GM12878 (cell line): ENCODE measurements at regions not wholly inside any gene's neighbourhood (a gene's known extent, or its start where the extent isn't known, plus 50 kb on each side); places are given as distances from the start of the nearest gene placed in this dataset.

ENCODE experiments used
- ATAC-seq: fragments of 200-7000 bp; cut with Tn5 transposase; 3 replicates; pipeline ENCODE4 v1.9.1; 2020; ENCODE audit warnings: mild to moderate bottlenecking, moderate library complexity
- BruUV-seq: library from RNA; stranded (reverse); fragments of 400-500 nt; replicated peaks from 2 replicates; lab custom pipeline; 2021; lab: Mats Ljungman, UMichigan
- CTCF ChIA-PET: fragments of 300-600 bp; sonication (Branson Sonifier 250); formaldehyde crosslinking; extraction: SDS; loops from one replicate; lab custom pipeline; 2021; ENCODE audit warnings: inconsistent platforms; lab: Yijun Ruan, JAX
- POLR2A ChIA-PET: fragments of 350-600 bp; formaldehyde crosslinking; extraction: SDS; loops from one replicate; lab custom pipeline; 2021; ENCODE audit warnings: inconsistent platforms; lab: Charles Lee
- RAD21 ChIA-PET: fragments of 300-600 bp; sonication (Branson Sonifier 250); formaldehyde crosslinking; loops from one replicate; lab custom pipeline; 2023; ENCODE audit warnings: antibody characterized with exemption; ENCODE audit not compliant: unreplicated experiment; lab: Charles Lee
- SMC1A ChIA-PET: fragments of 300-600 bp; sonication (Branson Sonifier 250); formaldehyde crosslinking; loops from one replicate; lab custom pipeline; 2023; ENCODE audit not compliant: unreplicated experiment, uncharacterized antibody; lab: Charles Lee
- DNase-seq: peaks from one replicate; pipeline ENCODE4 v3.0.0-alpha.2; 2011; ENCODE audit warnings: low read depth, low spot score
- FAIRE-seq: peaks from 3 replicates; lab custom pipeline; 2011; peaks lifted over from hg19 to GRCh38; lab: Jason Lieb, UNC
- H2AFZ ChIP-seq: 2 replicates; pipeline ENCODE4 v1.6.0; 2011; ENCODE audit warnings: low read depth, low read length, control low read depth; ENCODE audit not compliant: control insufficient read depth
- H3K27ac ChIP-seq: 2 replicates; pipeline ENCODE4 v1.5.1; 2011; ENCODE audit warnings: control low read depth; ENCODE audit not compliant: control insufficient read depth, insufficient read depth
- H3K27me3 ChIP-seq, 2 experiments: replicated peaks in 1 of 2; 2 replicates each; pipeline versions ENCODE4 v1.6.0 to v1.6.1; 2011; ENCODE audit warnings: low read length in 1 of 2; ENCODE audit not compliant: control insufficient read depth in 2 of 2, insufficient read depth in 2 of 2
- H3K36me3 ChIP-seq, 2 experiments: 2 replicates each; pipeline ENCODE4 v1.5.1; 2011; ENCODE audit warnings: low read length in 1 of 2; ENCODE audit not compliant: control insufficient read depth in 2 of 2, insufficient read depth in 2 of 2
- H3K4me1 ChIP-seq: 2 replicates; pipeline ENCODE4 v1.6.1; 2011; ENCODE audit warnings: mild to moderate bottlenecking, low read length, moderate library complexity, mixed read lengths; ENCODE audit not compliant: control insufficient read depth, insufficient read depth
- H3K4me2 ChIP-seq: 2 replicates; pipeline ENCODE4 v1.6.0; 2011; ENCODE audit warnings: control low read depth; ENCODE audit not compliant: control insufficient read depth, insufficient read depth
- H3K4me3 ChIP-seq: fragments of 200-600 bp; sonication (generic); 2 replicates; pipeline ENCODE4 v1.5.1; 2016
- H3K79me2 ChIP-seq: 2 replicates; pipeline ENCODE4 v1.6.0; 2011; ENCODE audit warnings: low read length; ENCODE audit not compliant: control insufficient read depth, insufficient read depth
- H3K9ac ChIP-seq: 2 replicates; pipeline ENCODE4 v1.8.0; 2011; ENCODE audit warnings: low read length, control low read depth, mixed read lengths; ENCODE audit not compliant: control insufficient read depth, insufficient read depth
- H3K9me3 ChIP-seq: replicated peaks from 3 replicates; pipeline ENCODE4 v1.5.1; 2011; ENCODE audit warnings: mild to moderate bottlenecking, low read length; ENCODE audit not compliant: control insufficient read depth, insufficient read depth
- H4K20me1 ChIP-seq: 2 replicates; pipeline ENCODE4 v1.6.0; 2011; ENCODE audit not compliant: control insufficient read depth, insufficient read depth
- CBX5 ChIP-seq: sonication (generic); IDR thresholded peaks from 2 replicates; pipeline ENCODE4 v1.6.1; 2016; ENCODE audit warnings: low read depth, moderate library complexity, mild to moderate bottlenecking, inconsistent platforms
- HDAC2 ChIP-seq: fragments of 200-600 bp; sonication (generic); IDR thresholded peaks from 2 replicates; pipeline ENCODE4 v1.6.1; 2017
- HDAC6 ChIP-seq: fragments of 200-600 bp; sonication (generic); IDR thresholded peaks from one replicate; pipeline ENCODE4 v1.8.0; 2017; ENCODE audit warnings: antibody characterized with exemption; ENCODE audit not compliant: unreplicated experiment
- LARP7 ChIP-seq: fragments of 450-650 bp; IDR thresholded peaks from 2 replicates; pipeline ENCODE4 v1.6.1; 2017; ENCODE audit warnings: mild to moderate bottlenecking
- MAX ChIP-seq: IDR thresholded peaks from 2 replicates; pipeline ENCODE4 v1.6.1; 2012; ENCODE audit warnings: low read depth, low read length, improper control_type of control experiment
- NBN ChIP-seq: fragments of 450-650 bp; IDR thresholded peaks from 2 replicates; pipeline ENCODE4 v1.6.1; 2016
- POLR2AphosphoS2 ChIP-seq: IDR thresholded peaks from 2 replicates; pipeline ENCODE4 v1.6.1; 2011; ENCODE audit warnings: low read depth, mild to moderate bottlenecking, low read length, improper control_type of control experiment, moderate library complexity
- RCOR1 ChIP-seq: conservative IDR thresholded peaks from 2 replicates; pipeline ENCODE4 v1.6.1; 2012; ENCODE audit warnings: low read depth, low read length, improper control_type of control experiment
- SMAD5 ChIP-seq: IDR thresholded peaks from 2 replicates; pipeline ENCODE4 v1.6.1; 2016; ENCODE audit warnings: antibody characterized with exemption, low read depth
- SREBF1 ChIP-seq: IDR thresholded peaks from 2 replicates; pipeline ENCODE4 v1.6.1; 2012; ENCODE audit warnings: mild to moderate bottlenecking, low read length
- whole genome bisulfite sequencing: methylation state at CpG from one replicate; pipeline ENCODE4 v1.1.6; 2016; ENCODE audit warnings: low lambda C conversion rate; ENCODE audit not compliant: insufficient replicate concordance, insufficient coverage; ENCODE audit errors: missing lambda C conversion rate; 5-methylcytosine and 5-hydroxymethylcytosine counted together
- in situ Hi-C: fragments of 300-500 bp; cut with MboI; formaldehyde crosslinking; loops from 9 replicates; pipeline ENCODE4 v1.14.3; 2018; ENCODE audit warnings: mixed read lengths
- intact Hi-C: fragments of 100-400 bp; cut with micrococcal nuclease; formaldehyde crosslinking; loops from one replicate; pipeline ENCODE4 v1.14.2; 2022; ENCODE audit not compliant: unreplicated experiment
- TF ChIP-seq, protein P1 (sequence below): fragments of 450-650 bp; IDR thresholded peaks from 2 replicates; pipeline ENCODE4 v1.6.1; 2016; ENCODE audit warnings: mild to moderate bottlenecking
- TF ChIP-seq, protein P2 (sequence below): IDR thresholded peaks from 2 replicates; pipeline ENCODE4 v1.6.1; 2011; ENCODE audit warnings: borderline replicate concordance, low read depth, mild to moderate bottlenecking, moderate library complexity, low read length; ENCODE audit not compliant: insufficient read depth, poor library complexity, severe bottlenecking
- TF ChIP-seq, protein P3 (sequence below), 3 experiments: IDR thresholded peaks in 2 of 3; conservative IDR thresholded peaks in 1 of 3; 2 replicates each; pipeline ENCODE4 v1.5.1; 2011; ENCODE audit warnings: low read depth in 3 of 3, low read length in 3 of 3, mild to moderate bottlenecking in 3 of 3, control low read depth in 2 of 3, moderate library complexity in 2 of 3, inconsistent platforms in 1 of 3, mixed read lengths in 1 of 3; ENCODE audit not compliant: control insufficient read depth in 2 of 3, insufficient read depth in 1 of 3; ENCODE audit errors: extremely low read depth in 1 of 3

DNA sequence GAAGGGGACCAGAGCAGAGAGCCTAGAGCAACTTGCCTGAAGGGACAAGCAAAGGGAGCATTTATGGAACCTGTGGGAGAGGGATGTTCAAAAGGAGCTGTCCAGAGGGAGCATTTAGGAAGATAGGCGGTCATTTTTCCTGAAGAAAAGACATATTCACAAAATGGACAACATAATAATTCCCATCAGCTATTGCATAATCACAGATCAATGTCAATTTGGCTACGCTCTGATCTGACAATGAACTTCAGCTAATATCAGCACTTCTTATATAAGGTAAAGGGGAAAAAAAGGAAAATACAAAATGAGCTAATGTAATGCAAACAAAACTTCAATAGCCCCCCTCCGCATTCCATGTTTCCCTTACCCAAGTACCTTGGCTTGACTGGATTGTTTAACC, 291.1 kb upstream of the CDH7 start:
- 10% methylated on average over 3 of the region's 3 CpGs for WGBS
- Histone ChIP-seq H3K4me1 (no peaks in the 10 kb centered on the region), H3K4me2 (no peak overlapping the region), H3K36me3 (no peaks in the 10 kb centered on the region), H3K4me3 (no peak overlapping the region), H3K27ac (no peak overlapping the region), H2AFZ (no peak overlapping the region), H3K27me3 (no peaks in the 10 kb centered on the region), H3K9ac (no peak overlapping the region), H4K20me1 (no peaks in the 10 kb centered on the region), H3K9me3 (no peaks in the 10 kb centered on the region), H3K79me2 (no peaks in the 10 kb centered on the region)
- SMC1A ChIA-PET = interaction anchor here (1.0 kb wide), 1 partner anchor 21 kb away, joined by 3 read pairs; no protein-coding TSS in a partner anchor
- FAIRE-seq = no peak
- intact Hi-C loops = no loop called here
- BruUV-seq = no TSS peak
- no peak for ATAC-seq
- POLR2A ChIA-PET = no interaction called here
- no peak for DNase-seq
- RAD21 ChIA-PET = no interaction called here
- in situ Hi-C loops = no loop called here
- TF ChIP-seq, protein P1, sequence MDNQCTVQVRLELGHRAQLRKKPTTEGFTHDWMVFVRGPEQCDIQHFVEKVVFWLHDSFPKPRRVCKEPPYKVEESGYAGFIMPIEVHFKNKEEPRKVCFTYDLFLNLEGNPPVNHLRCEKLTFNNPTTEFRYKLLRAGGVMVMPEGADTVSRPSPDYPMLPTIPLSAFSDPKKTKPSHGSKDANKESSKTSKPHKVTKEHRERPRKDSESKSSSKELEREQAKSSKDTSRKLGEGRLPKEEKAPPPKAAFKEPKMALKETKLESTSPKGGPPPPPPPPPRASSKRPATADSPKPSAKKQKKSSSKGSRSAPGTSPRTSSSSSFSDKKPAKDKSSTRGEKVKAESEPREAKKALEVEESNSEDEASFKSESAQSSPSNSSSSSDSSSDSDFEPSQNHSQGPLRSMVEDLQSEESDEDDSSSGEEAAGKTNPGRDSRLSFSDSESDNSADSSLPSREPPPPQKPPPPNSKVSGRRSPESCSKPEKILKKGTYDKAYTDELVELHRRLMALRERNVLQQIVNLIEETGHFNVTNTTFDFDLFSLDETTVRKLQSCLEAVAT = no peak
- TF ChIP-seq MAX (no peak), RCOR1 (no peak), HDAC6 (no peak), CBX5 (no peak), POLR2AphosphoS2 (no peak), LARP7 (no peak), SREBF1 (no peak), HDAC2 (no peak), SMAD5 (no peak), NBN (no peak)
- TF ChIP-seq, protein P2, sequence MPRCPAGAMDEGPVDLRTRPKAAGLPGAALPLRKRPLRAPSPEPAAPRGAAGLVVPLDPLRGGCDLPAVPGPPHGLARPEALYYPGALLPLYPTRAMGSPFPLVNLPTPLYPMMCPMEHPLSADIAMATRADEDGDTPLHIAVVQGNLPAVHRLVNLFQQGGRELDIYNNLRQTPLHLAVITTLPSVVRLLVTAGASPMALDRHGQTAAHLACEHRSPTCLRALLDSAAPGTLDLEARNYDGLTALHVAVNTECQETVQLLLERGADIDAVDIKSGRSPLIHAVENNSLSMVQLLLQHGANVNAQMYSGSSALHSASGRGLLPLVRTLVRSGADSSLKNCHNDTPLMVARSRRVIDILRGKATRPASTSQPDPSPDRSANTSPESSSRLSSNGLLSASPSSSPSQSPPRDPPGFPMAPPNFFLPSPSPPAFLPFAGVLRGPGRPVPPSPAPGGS = no peak
- TF ChIP-seq, protein P3, sequence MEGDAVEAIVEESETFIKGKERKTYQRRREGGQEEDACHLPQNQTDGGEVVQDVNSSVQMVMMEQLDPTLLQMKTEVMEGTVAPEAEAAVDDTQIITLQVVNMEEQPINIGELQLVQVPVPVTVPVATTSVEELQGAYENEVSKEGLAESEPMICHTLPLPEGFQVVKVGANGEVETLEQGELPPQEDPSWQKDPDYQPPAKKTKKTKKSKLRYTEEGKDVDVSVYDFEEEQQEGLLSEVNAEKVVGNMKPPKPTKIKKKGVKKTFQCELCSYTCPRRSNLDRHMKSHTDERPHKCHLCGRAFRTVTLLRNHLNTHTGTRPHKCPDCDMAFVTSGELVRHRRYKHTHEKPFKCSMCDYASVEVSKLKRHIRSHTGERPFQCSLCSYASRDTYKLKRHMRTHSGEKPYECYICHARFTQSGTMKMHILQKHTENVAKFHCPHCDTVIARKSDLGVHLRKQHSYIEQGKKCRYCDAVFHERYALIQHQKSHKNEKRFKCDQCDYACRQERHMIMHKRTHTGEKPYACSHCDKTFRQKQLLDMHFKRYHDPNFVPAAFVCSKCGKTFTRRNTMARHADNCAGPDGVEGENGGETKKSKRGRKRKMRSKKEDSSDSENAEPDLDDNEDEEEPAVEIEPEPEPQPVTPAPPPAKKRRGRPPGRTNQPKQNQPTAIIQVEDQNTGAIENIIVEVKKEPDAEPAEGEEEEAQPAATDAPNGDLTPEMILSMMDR (IDR thresholded peaks at IDR 0.05 in 2 of 3, conservative IDR thresholded peaks at IDR 0.05 in 1 of 3; ENCODE audit: control insufficient read depth in 2 of 3, extremely low read depth in 1 of 3, insufficient read depth in 1 of 3, low read depth in 3 of 3, low read length in 3 of 3) = no peak
- CTCF ChIA-PET = no interaction called here
